ENCODE measurements at regions not wholly inside any gene's neighbourhood (a gene's known extent, or its start where the extent isn't known, plus 50 kb on each side); places are given as distances from the start of the nearest gene placed in this dataset.

GRCh38 chr4:59517007-59517406, 1683.1 kb upstream of the ADGRL3 start:
- Mint-ChIP-seq H3K9me3 (peaks cover 11% of the 10 kb centered on the region), H3K4me3 (no peak overlapping the region), H3K27ac (no peak overlapping the region), H3K36me3 (ENCODE audit: low read depth) (no peaks in the 10 kb centered on the region), H3K27me3 (ENCODE audit: insufficient read depth, low read depth, poor library complexity) (no peaks in the 10 kb centered on the region), H3K4me1 (no peaks in the 10 kb centered on the region)
- H3F3A ChIP-seq (replicated peaks; ENCODE audit: low read depth) = no peaks in the 10 kb centered on the region
- H3K4me1 ChIP-seq (ENCODE audit: insufficient read depth) = no peaks in the 10 kb centered on the region
- no peak overlapping the region for H2AFZ ChIP-seq
- H3K36me3 ChIP-seq (ENCODE audit: insufficient read depth) = no peaks in the 10 kb centered on the region
- ATAC-seq (no peak), DNase-seq (ENCODE audit: low spot score) (no peak)
- no peaks in the 10 kb centered on the region for H3K9me2 ChIP-seq (ENCODE audit: insufficient read depth)
- H3K4me2 ChIP-seq = no peak overlapping the region
- no peak for TF ChIP-seq POLR2AphosphoS5 (IDR thresholded peaks at IDR 0.05; ENCODE audit: low read depth)
- TF ChIP-seq JUNB (IDR thresholded peaks at IDR 0.05; ENCODE audit: unreplicated experiment) = no peak
- TF ChIP-seq CREB1 (CRISPR knock-in tag; IDR thresholded peaks at IDR 0.05; ENCODE audit: low read depth) = no peak
- no peak for TF ChIP-seq ZNF331 (CRISPR knock-in tag; IDR thresholded peaks at IDR 0.05; ENCODE audit: low read depth)
- no peak for TF ChIP-seq STAT1 (IDR thresholded peaks at IDR 0.05; ENCODE audit: unreplicated experiment)
- TF ChIP-seq NANOG (IDR thresholded peaks at IDR 0.05; ENCODE audit: borderline replicate concordance) = no peak
- no peak for TF ChIP-seq ETS1 (IDR thresholded peaks at IDR 0.05)
- TF ChIP-seq EZH2 (IDR thresholded peaks at IDR 0.05; ENCODE audit: low read depth, unreplicated experiment) = no peak
- TF ChIP-seq ZNF114 (CRISPR knock-in tag; IDR thresholded peaks at IDR 0.05) = no peak
- no peak for TF ChIP-seq EZH2phosphoT487 (IDR thresholded peaks at IDR 0.05; ENCODE audit: unreplicated experiment)
- no peak for TF ChIP-seq ZNF462 (CRISPR knock-in tag; IDR thresholded peaks at IDR 0.05)
- no peak for TF ChIP-seq CTCF (conservative IDR thresholded peaks at IDR 0.05; ENCODE audit: low read depth in 2 of 2)
- no peak for TF ChIP-seq REST (IDR thresholded peaks at IDR 0.05; ENCODE audit: unreplicated experiment)
- H4K20me1 ChIP-seq (replicated peaks; ENCODE audit: insufficient read depth) = no peaks in the 10 kb centered on the region
- no peaks in the 10 kb centered on the region for H3K79me2 ChIP-seq (replicated peaks; ENCODE audit: insufficient read depth)
- H3K4me3 ChIP-seq = no peak overlapping the region
- H3K27ac ChIP-seq (ENCODE audit: low read depth) = no peak overlapping the region
- no peaks in the 10 kb centered on the region for H3K27me3 ChIP-seq (ENCODE audit: insufficient read depth)
